Panc1 (cell line): ENCODE measurements at regions not wholly inside any gene's neighbourhood (a gene's known extent, or its start where the extent isn't known, plus 50 kb on each side); places are given as distances from the start of the nearest gene placed in this dataset.

Experiments used
- ATAC-seq: fragments of 200-7000 bp; cut with Tn5 transposase; 2 replicates; pipeline ENCODE4 v1.9.1; 2020; ENCODE audit warnings: mild to moderate bottlenecking, moderate library complexity
- BruUV-seq: library from RNA; stranded (reverse); fragments of 400-500 nt; replicated peaks from 2 replicates; lab custom pipeline; 2021; lab: Mats Ljungman, UMichigan
- CTCF ChIA-PET: fragments of 300-600 bp; sonication (Branson Sonifier 250); formaldehyde crosslinking; loops from one replicate; lab custom pipeline; 2022; ENCODE audit warnings: antibody characterized with exemption; lab: Charles Lee
- POLR2A ChIA-PET: fragments of 300-600 bp; sonication (Branson Sonifier 250); formaldehyde crosslinking; loops from one replicate; lab custom pipeline; 2022; ENCODE audit warnings: antibody characterized with exemption; lab: Charles Lee
- DNase-seq: peaks from one replicate; pipeline ENCODE4 v3.0.0-alpha.2; 2010; ENCODE audit warnings: low read depth, low spot score
- H3K27ac ChIP-seq: 2 replicates; pipeline ENCODE4 v1.5.1; 2011; ENCODE audit warnings: mild to moderate bottlenecking, low read length, inconsistent platforms
- H3K27me3 ChIP-seq: fragments of 200-500 bp; sonication (Bioruptor generic); 2 replicates; pipeline ENCODE4 v1.6.0; 2014; ENCODE audit warnings: low read length, inconsistent platforms; ENCODE audit not compliant: control insufficient read depth, insufficient read depth
- H3K36me3 ChIP-seq: fragments of 200-500 bp; sonication (Bioruptor generic); 2 replicates; pipeline ENCODE4 v1.5.1; 2014; ENCODE audit warnings: inconsistent platforms, mild to moderate bottlenecking, low read length, moderate library complexity; ENCODE audit not compliant: control insufficient read depth, insufficient read depth
- H3K4me1 ChIP-seq: 2 replicates; pipeline ENCODE4 v1.5.1; 2011; ENCODE audit warnings: inconsistent platforms, mild to moderate bottlenecking, low read length, moderate library complexity; ENCODE audit not compliant: control insufficient read depth, insufficient read depth
- H3K4me3 ChIP-seq, 2 experiments: 2 replicates each; pipeline ENCODE4 v1.5.1; 2011 to 2012; ENCODE audit warnings: low read depth in 2 of 2, low read length in 2 of 2, mild to moderate bottlenecking in 2 of 2, inconsistent platforms in 1 of 2, moderate library complexity in 1 of 2
- H3K9me3 ChIP-seq: fragments of 200-500 bp; sonication (Bioruptor generic); 2 replicates; pipeline ENCODE4 v1.5.1; 2014; ENCODE audit warnings: low read depth, mild to moderate bottlenecking, inconsistent platforms, low read length, moderate library complexity; ENCODE audit not compliant: control insufficient read depth, insufficient read depth
- CTCF ChIP-seq: fragments of 450-650 bp; IDR thresholded peaks from 2 replicates; pipeline ENCODE4 v1.5.1; 2017; ENCODE audit warnings: mild to moderate bottlenecking
- POLR2AphosphoS5 ChIP-seq: IDR thresholded peaks from 2 replicates; pipeline ENCODE4 v1.6.1; 2012; ENCODE audit warnings: mild to moderate bottlenecking, low read depth, low read length, moderate library complexity
- SIN3A ChIP-seq: IDR thresholded peaks from 2 replicates; pipeline ENCODE4 v1.6.1; 2012; ENCODE audit warnings: low read depth, mild to moderate bottlenecking, low read length, moderate library complexity, borderline replicate concordance; ENCODE audit not compliant: insufficient read depth
- TCF7L2 ChIP-seq: IDR thresholded peaks from 2 replicates; pipeline ENCODE4 v1.6.1; 2011; ENCODE audit warnings: mild to moderate bottlenecking, low read depth, low read length, inconsistent platforms
- in situ Hi-C: cut with HindIII; loops from 2 replicates; pipeline ENCODE4 v1.10.0; 2016; ENCODE audit warnings: low sequenced_read_pairs, low pct_unique_long_range_greater_than_20kb
- intact Hi-C: fragments of 100-400 bp; cut with micrococcal nuclease; formaldehyde crosslinking; loops from one replicate; pipeline ENCODE4 v1.10.0; 2022; ENCODE audit not compliant: unreplicated experiment
- TF ChIP-seq, protein P1 (sequence below), 2 experiments: IDR thresholded peaks; 2 replicates each; pipeline ENCODE4 v1.6.1; 2011 to 2012; ENCODE audit warnings: low read depth in 2 of 2, control low read depth in 1 of 2, low read length in 1 of 2, mild to moderate bottlenecking in 1 of 2, moderate library complexity in 1 of 2; ENCODE audit not compliant: insufficient read depth in 1 of 2

DNA sequence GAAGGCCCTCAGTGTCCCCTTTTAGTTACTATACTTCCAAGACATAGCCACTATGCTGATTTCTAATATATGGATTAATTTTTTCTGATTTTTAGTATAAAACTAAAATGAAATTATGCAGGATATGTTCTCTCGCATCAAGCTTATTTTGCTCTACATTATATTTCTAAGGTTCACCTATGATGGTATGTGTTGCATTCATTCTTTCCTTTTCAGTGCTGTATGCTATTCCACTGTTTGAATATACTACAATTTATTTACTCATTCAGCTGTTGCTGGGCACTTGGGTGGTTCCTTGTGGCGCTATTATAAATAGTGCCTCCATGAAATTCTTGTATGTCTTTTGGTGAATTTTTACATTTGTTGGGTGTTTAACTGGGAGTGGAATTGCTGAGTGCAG lies 230.3 kb downstream of the ATG4C start:
- Histone ChIP-seq H3K9me3 (no peaks in the 10 kb centered on the region), H3K27me3 (no peaks in the 10 kb centered on the region), H3K36me3 (no peaks in the 10 kb centered on the region), H3K4me3 (no peak overlapping the region), H3K4me1 (no peaks in the 10 kb centered on the region), H3K27ac (no peak overlapping the region)
- TF ChIP-seq CTCF (no peak), POLR2AphosphoS5 (no peak), SIN3A (no peak), TCF7L2 (no peak)
- TF ChIP-seq, protein P1, sequence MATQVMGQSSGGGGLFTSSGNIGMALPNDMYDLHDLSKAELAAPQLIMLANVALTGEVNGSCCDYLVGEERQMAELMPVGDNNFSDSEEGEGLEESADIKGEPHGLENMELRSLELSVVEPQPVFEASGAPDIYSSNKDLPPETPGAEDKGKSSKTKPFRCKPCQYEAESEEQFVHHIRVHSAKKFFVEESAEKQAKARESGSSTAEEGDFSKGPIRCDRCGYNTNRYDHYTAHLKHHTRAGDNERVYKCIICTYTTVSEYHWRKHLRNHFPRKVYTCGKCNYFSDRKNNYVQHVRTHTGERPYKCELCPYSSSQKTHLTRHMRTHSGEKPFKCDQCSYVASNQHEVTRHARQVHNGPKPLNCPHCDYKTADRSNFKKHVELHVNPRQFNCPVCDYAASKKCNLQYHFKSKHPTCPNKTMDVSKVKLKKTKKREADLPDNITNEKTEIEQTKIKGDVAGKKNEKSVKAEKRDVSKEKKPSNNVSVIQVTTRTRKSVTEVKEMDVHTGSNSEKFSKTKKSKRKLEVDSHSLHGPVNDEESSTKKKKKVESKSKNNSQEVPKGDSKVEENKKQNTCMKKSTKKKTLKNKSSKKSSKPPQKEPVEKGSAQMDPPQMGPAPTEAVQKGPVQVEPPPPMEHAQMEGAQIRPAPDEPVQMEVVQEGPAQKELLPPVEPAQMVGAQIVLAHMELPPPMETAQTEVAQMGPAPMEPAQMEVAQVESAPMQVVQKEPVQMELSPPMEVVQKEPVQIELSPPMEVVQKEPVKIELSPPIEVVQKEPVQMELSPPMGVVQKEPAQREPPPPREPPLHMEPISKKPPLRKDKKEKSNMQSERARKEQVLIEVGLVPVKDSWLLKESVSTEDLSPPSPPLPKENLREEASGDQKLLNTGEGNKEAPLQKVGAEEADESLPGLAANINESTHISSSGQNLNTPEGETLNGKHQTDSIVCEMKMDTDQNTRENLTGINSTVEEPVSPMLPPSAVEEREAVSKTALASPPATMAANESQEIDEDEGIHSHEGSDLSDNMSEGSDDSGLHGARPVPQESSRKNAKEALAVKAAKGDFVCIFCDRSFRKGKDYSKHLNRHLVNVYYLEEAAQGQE (IDR thresholded peaks at IDR 0.05; ENCODE audit: insufficient read depth in 1 of 2, low read depth in 2 of 2, low read length in 1 of 2), result no peak
- ChIA-PET CTCF (interaction anchor here (0.5 to 0.9 kb wide), 2 partner anchors 9 to 524 kb away, joined by 3 to 4 read pairs; no protein-coding TSS in a partner anchor), POLR2A (no interaction called here)
- intact Hi-C loops, result no loop called here
- no peak for DNase-seq
- no peak for ATAC-seq
- in situ Hi-C loops, result no loop called here
- no TSS peak for BruUV-seq

DNA sequence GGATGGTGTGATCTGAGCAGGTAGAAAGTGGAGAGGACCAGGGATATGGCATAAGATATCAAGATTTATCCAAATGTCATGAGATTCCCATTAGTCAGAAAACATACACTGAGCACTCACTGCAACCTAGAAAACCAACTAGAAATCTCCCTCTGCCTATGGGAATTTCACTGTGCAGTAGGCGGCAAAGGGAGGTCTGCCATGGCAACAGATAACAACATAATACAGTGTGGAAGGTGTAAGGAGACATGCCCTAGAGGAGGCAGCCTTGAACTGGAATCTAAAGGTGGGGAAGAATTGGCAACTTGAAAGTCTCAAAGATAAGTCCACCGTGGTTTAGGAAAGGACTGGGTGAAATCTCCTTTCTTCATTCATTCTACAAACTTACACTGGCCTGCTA lies 238.4 kb downstream of the ATG4C start:
- no peak for DNase-seq
- CTCF ChIA-PET, result no interaction called here

More for the DNA sequence above, 238.4 kb downstream of the ATG4C start:
- no peaks in the 10 kb centered on the region for H3K9me3 ChIP-seq
- in situ Hi-C loops, result no loop called here
- no peak for TF ChIP-seq CTCF
- no peak for TF ChIP-seq SIN3A
- TF ChIP-seq TCF7L2, result no peak
- TF ChIP-seq POLR2AphosphoS5, result no peak
- TF ChIP-seq, protein P1 (IDR thresholded peaks at IDR 0.05; ENCODE audit: insufficient read depth in 1 of 2, low read depth in 2 of 2, low read length in 1 of 2), result no peak
- no peak for ATAC-seq
- no peak overlapping the region for H3K4me3 ChIP-seq
- peaks cover 3% of the 10 kb centered on the region; the same call in 1 of the 2 replicates for H3K27me3 ChIP-seq
- BruUV-seq, result no TSS peak
- H3K4me1 ChIP-seq, result no peaks in the 10 kb centered on the region
- no peak overlapping the region for H3K27ac ChIP-seq
- POLR2A ChIA-PET, result no interaction called here
- intact Hi-C loops, result no loop called here
- no peaks in the 10 kb centered on the region for H3K36me3 ChIP-seq
